GM23248 (cell line): ENCODE measurements at regions not wholly inside any gene's neighbourhood (a gene's known extent, or its start where the extent isn't known, plus 50 kb on each side); places are given as distances from the start of the nearest gene placed in this dataset.

ENCODE experiments used
- EZH2 ChIP-seq: fragments of 200-600 bp; sonication (generic); IDR thresholded peaks from 2 replicates; pipeline ENCODE4 v1.6.1; 2018; ENCODE audit warnings: antibody characterized with exemption, mild to moderate bottlenecking; ENCODE audit not compliant: insufficient read depth, poor library complexity, severe bottlenecking
- EZH2phosphoT487 ChIP-seq: fragments of 200-600 bp; sonication (generic); IDR thresholded peaks from 2 replicates; pipeline ENCODE4 v1.6.1; 2018; ENCODE audit warnings: antibody characterized with exemption, moderate library complexity, mild to moderate bottlenecking, low read depth; ENCODE audit not compliant: insufficient read depth

DNA sequence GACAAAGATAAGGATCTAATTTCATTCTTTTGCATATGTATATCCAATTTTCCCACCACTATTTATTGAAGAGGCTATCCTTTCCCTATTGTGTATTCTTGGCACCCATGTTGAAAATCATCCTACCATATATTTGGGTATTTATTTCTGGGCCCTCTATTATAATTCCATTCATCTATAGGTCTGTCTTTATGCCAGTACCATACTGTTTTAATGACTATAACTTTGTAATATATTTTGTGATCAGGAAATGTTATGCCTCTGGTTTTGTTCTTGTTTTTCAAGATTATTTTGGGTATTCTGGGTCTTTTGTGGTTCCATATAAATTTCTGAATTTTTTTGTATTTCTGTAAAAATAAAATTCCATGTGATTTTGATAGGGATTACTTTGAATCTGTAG, 347.6 kb upstream of the SULF2 start:
- TF ChIP-seq EZH2phosphoT487 (no peak), EZH2 (no peak)
